OCI-LY1 (cell line): ENCODE measurements at regions not wholly inside any gene's neighbourhood (a gene's known extent, or its start where the extent isn't known, plus 50 kb on each side); places are given as distances from the start of the nearest gene placed in this dataset.

Source experiments
- EZH2 ChIP-seq: fragments of 200-600 bp; sonication (generic), shearing (Covaris generic); IDR thresholded peaks from 2 replicates; pipeline ENCODE4 v1.8.0; 2017; ENCODE audit warnings: borderline replicate concordance, mixed run types, mild to moderate bottlenecking, antibody characterized with exemption, low read length, moderate library complexity, mixed read lengths
- TF ChIP-seq, protein P1 (sequence below): fragments of 200-600 bp; sonication (generic), shearing (Covaris generic); IDR thresholded peaks from 2 replicates; pipeline ENCODE4 v1.5.1; 2017; ENCODE audit warnings: mild to moderate bottlenecking, antibody characterized with exemption, low read length, moderate library complexity, mixed read lengths

- TF ChIP-seq, protein P1, sequence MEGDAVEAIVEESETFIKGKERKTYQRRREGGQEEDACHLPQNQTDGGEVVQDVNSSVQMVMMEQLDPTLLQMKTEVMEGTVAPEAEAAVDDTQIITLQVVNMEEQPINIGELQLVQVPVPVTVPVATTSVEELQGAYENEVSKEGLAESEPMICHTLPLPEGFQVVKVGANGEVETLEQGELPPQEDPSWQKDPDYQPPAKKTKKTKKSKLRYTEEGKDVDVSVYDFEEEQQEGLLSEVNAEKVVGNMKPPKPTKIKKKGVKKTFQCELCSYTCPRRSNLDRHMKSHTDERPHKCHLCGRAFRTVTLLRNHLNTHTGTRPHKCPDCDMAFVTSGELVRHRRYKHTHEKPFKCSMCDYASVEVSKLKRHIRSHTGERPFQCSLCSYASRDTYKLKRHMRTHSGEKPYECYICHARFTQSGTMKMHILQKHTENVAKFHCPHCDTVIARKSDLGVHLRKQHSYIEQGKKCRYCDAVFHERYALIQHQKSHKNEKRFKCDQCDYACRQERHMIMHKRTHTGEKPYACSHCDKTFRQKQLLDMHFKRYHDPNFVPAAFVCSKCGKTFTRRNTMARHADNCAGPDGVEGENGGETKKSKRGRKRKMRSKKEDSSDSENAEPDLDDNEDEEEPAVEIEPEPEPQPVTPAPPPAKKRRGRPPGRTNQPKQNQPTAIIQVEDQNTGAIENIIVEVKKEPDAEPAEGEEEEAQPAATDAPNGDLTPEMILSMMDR = peak; percentile 17; the same call in 1 of the 2 replicates
- TF ChIP-seq EZH2 = no peak
These were observed 73.8 kb downstream of the LSMEM1 start for GRCh38 chr7:112554591-112554990.
